ENCODE measurements at regions not wholly inside any gene's neighbourhood (a gene's known extent, or its start where the extent isn't known, plus 50 kb on each side); places are given as distances from the start of the nearest gene placed in this dataset.

GRCh38 chr17:74148446-74148845, 55.0 kb upstream of the RPL38 start:
- DNase-seq: no peak

DNA sequence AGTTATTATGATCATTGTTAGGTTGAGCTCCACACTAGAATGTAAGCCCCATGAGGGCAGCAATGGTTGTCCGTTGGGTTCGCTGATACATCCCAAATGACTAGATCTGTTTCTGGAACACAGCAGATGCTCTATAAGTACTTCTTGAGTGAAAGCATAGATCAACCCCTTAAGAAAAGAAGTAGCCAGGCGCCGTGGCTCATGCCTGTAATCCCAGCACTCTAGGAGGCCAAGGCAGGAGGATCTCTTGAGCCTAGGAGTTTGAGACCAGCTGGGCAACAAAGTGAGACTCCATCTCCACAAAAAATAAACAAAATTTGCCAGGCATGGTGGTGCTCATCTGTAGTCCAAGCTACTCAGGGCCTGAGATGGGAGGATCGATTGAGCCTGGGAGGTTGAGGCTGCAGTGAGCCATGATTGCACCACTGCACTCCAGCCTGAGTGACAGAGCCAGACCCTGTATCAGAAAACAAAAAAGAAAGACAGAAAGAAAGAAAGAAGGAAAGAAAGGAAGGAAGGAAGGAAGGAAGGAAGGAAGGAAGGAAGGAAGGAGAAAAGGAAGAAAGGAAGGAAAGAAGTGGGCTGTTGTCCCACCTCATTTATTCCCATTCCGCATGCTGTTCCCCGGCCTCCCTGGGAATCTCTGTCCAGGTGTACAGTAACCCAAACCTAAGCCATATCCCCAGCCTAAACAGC, 54.4 kb upstream of the RPL38 start:
- DNase-seq: no peak

- DNase-seq: no peak
Observed at GRCh38 chr17:74149597-74150427, 53.7 kb upstream of the RPL38 start.

DNA sequence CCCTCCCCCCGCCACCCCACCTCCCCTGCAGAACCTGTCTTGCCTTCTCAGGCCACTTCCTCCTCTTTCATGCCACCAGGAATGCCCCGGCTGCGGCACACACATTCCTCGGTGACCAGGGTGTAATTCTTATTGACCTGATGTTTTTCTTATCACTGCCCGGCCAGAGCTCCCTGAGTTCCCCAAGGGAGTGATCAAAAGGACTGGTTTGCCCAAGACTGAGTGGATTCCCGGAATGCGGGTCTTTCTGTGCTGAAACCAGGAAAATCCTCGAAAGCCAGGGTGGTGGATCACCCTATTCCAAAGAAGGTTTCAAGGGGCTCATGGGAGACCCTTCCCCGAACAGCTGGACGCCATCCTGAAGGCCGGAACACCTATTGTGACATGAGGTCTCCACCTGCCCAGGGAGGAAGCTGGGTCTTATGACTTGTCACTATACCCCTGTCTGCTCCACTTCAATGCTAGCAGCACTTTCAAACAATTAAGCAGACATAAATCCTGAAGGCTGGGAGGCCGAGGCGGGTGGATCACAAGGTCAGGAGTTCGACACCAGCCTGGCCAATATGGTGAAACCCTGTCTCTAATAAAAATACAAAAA, 53.0 kb upstream of the RPL38 start:
- DNase-seq: no peak

DNA sequence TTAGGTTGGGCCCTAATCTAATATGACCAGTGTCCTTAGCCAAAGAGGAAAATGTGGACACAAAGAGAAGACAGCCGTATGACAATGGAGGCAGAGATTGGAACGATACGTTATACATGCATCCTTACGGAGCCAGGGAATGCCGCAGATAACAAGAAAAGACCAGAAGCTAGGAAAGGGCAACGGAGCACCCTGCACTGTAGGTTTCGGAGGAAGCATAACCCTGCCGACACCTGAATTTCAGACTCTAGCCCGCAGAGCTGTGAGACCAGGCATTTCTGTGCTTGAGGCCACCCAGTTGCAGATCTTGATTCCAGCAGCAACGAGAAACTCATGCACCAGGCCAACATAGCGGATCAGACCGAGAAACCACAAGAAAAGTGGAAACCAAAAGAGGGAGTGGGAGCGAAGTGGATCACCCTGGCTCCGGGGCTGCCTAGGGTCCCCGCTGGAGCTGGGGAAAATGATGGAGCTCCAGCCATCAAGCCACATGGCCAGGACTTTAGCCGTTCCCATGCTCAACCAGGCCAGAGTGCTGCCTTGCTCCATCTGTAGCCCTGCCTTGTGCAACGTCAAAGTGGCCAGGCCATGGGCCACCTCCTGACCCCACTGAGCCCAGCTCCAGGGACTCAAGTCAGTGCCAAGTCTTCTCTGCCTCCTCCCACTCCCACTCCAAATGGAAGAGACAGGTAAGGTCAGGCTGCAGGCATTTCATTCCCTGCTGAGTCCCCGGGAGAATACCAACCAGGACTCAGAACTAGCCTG, 51.7 kb upstream of the RPL38 start:
- DNase-seq: no peak

GRCh38 chr17:74152591-74153455, 50.7 kb upstream of the RPL38 start:
- no peak for DNase-seq

GRCh38 chr17:74153456-74153810, 50.0 kb upstream of the RPL38 start:
- DNase-seq: no peak
